HG02642 (cell line): ENCODE measurements at regions not wholly inside any gene's neighbourhood (a gene's known extent, or its start where the extent isn't known, plus 50 kb on each side); places are given as distances from the start of the nearest gene placed in this dataset.

Source experiments
- ATAC-seq: cut with Tn5 transposase; IDR thresholded peaks from one replicate; pipeline ENCODE4 v1.9.1; 2021; ENCODE audit warnings: mild to moderate bottlenecking; ENCODE audit not compliant: unreplicated experiment, poor library complexity

DNA sequence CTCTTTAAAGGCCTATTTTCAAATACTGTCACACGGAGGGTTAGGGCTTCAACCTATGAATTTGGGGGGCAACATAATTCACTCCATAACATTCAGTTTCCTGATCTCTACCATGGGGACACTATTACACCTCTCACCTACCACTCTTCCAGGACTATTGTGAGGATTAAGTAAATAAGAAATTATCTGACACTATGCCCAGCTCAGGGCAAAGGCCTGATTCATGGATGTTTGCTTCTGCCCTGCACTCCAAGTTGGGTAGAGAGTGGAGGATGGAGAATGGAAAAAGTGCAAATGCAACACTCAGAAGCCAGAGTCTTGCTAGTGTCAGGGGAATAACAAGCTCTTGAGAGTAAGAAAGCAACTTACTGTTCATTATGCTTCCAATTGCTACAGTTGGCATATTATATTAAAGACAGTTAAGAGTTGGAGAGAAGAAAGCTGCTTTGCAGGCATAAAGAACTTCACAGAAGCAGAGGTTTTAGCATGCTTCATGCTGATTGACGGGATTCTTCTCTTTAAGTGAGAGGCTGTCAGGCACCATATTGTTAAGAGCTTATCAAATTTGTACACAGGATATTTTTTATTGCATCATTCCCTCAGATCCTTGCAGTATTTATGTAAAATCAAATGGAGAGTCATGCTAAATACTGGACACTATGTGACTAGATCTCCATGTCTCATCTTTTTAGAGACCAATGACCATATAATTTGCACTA lies 375.3 kb downstream of the VPS13C start:
- no peak for ATAC-seq

DNA sequence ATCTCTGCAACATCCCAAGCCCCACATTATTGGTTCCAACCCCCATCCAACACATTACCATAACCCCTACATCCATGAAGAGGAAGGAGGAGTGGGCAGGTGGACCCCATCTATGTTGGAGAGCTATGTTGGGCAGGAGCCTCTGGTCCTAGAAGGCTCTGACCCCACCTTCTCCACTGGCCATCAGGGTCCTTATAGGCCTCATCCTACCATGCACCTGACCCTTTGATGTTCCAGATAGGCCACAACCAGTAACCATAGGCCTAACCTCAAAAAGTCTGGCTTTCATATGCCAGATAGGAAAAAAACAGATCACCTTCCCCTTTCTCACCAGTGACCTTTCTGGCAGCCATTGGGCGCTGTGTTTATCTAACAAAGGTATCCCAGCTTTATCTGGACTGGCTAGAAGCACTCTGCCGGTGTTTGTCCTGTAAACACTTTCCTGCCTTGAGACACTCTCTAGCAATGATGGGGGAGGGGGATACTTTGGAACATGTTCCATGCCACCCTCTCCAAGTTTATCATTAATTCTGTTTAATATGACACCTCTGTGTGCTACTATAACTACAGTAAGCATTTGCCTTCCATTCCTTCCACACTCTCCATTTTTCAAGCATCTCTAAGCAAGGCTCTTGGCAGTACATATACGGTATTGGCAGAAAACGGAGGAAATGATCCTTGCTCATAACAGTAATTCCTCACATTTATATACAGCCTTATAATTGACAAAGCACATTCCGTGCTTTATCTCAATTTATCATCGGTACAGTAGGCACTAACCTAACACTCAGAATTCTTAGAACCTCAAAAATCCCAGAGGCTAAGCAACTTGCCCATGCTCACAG lies 377.1 kb downstream of the VPS13C start:
- no peak for ATAC-seq

DNA sequence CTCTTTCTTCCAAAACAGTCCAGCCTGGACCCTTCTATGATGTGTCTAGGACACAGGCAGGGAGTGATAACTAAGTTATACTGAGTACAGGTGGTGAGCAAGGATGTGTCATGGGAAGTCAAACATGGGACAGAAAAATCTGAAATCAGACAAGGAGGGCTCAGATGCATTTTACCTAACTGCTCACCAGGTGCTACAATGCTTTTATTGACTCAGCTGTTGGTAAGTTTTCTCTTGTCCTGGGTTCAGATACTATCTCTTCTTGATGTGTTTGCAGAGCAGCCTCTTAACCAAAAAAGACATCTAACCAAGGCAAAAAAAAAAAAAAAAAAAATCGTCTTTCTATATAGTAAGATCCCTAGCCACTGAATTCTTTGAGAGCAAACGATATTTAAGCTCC lies 378.6 kb downstream of the VPS13C start:
- no peak for ATAC-seq

- ATAC-seq = no peak
These were observed 379.2 kb downstream of the VPS13C start for GRCh38 chr15:61681038-61681418.

DNA sequence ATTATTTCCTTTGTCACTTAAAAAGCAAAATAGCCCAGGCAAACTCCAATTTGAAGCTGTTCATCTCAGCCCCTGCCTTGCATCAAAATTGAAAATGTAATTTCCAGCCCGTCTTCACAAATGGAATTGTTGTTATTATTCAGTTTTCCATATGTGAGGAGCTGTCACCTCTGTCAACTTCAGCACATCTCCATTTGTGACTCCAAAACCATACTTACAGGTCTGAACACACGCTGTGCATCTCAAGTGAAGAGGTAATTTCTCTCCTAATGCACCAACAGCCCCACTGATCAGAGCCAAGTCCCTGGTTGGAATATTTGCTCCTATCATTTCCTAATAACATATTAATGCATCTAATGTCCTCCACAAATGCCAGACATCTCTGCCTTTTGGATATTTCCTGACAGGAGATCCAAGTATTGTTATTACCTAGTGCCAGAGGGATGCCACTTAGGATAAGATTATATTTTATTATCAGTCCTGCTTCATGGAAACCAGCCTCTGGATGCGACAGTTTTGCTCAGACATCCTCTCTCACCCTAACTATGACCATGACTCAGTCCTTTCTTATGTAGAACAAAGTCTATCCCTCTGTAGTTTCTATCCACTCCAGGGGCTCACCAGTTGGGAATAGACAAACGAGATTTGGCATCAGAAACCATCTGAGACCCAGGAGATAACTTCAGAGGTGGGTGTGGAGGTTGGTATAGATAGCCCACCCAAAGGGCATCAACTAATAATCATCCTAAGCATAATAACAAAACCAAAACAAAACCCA lies 379.8 kb downstream of the VPS13C start:
- ATAC-seq = no peak

GRCh38 chr15:61671736-61672135 lies 388.5 kb downstream of the VPS13C start:
- ATAC-seq = no peak

GRCh38 chr15:61668444-61668843 lies 391.8 kb downstream of the VPS13C start:
- ATAC-seq = no peak

- no peak for ATAC-seq
These were observed 398.5 kb downstream of the VPS13C start for GRCh38 chr15:61661791-61662190.

DNA sequence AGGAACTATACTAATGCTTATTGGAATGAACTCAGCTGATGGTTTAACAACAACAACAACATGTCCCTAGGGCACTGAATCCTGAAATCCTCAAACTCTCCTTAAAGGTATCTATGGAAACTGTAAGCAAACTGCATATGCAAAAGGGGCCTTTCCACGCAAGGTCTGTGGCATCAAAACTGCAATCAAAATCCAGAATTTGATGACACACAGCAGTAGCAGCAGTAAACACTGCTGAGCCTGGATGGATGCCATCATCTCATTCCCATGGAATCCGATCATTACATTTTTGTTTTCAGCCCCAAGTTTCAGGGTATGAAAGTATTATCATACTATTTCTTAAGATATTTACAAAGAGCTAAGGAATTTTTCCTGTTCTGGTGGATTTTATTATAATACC lies 399.7 kb downstream of the VPS13C start:
- no peak for ATAC-seq

- ATAC-seq = no peak
These were observed 400.6 kb downstream of the VPS13C start for GRCh38 chr15:61659566-61660190.

DNA sequence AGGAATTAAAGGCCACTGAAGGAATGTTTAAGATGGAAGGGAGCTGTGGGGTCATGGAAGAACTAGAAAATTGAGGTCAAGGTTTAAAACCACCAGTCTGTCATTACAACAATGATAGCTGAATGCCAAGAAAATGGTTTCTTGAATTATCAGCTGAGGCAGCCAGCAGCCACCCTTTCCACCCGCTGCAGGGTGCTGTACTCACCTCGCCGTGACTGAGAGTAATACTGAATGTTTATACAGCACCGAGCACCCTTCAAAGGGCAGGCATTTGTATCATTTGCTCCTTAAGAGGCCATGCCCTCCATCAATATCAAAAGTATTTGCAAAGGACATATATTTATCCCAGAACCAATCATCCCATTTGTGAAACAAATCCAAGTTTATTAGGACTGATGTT lies 402.8 kb downstream of the VPS13C start:
- no peak for ATAC-seq

DNA sequence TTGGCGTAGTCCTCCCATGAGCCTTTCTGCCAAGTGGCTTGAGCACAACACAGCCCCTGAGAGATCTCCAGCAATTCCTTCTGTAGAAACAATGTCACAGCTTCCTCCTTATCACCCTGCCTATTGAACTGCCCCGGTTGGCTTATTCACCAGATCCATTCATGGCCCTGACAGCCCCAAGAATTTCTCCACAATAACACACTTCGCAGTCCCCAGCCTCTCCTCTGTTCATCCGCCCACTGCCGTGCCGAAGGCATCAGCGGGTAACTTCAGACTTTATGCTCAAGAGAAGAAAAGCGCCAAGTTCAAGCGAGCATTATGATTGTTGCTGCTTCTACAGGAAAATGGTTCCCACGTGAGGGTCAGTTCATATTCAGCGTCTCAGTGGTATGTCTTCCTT lies 403.9 kb downstream of the VPS13C start:
- ATAC-seq = no peak

DNA sequence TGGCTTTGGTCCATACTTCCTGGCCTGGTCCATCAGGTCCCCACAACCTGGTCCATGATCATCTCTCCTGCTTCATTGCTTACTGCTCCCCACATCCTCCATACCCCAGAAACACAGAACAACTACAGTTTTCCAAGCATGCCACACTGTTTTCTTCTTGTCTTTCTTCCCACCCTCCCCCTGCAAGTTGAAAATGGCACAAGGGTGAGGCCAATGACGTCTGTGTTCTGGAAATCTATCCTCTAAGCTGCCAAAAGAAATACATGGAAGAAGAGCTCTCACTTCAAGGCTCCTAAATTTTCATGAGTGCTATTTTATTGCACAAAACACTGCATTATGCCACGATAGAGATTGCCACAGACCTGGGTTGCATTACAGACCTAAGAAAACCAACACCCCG lies 404.4 kb downstream of the VPS13C start:
- ATAC-seq = no peak

GRCh38 chr15:61654918-61655317 lies 405.3 kb downstream of the VPS13C start:
- no peak for ATAC-seq

- no peak for ATAC-seq
These were observed 406.1 kb downstream of the VPS13C start for GRCh38 chr15:61654002-61654740.

- no peak for ATAC-seq
These were observed 407.1 kb downstream of the VPS13C start for GRCh38 chr15:61653110-61653509.

DNA sequence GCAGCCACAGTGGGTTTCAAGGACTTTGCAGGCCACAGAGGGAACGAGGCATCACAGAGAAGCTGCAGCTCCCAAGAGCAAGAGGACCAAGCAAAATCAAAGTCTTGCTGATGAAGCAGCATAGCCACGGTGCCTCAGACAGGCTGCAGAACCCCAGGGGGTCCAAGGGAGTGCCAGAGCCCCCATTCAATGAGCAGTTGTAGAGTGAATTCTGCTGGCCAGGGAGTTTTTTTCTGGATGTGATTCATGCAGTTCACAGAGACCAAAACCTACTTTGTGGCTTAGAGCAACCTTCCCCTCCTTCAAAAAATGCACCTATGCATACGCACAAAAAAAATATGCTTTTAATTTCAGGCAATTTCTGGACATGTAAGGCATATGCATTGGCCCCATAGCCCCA lies 409.0 kb downstream of the VPS13C start:
- ATAC-seq = no peak

DNA sequence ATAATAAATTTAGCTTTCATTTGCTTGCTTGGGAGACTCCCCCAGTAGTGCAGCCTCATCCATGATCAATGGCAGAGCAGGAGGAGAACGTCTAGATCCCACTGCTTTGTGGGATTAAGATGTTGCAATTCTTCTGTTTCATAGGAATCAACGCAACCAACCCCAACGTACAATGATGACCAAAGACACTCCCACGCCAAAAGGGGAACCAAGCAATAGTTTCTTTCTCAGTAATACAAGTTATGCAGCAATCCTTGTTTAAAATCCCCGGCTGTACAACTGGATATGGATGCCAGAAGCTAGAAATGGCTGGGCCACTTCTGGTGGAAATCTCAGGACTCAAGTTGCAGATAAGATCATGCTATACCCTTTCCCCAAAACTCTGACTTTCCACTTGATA lies 411.2 kb downstream of the VPS13C start:
- ATAC-seq = no peak

GRCh38 chr15:61644550-61644949 lies 415.4 kb upstream of the RORA start:
- no peak for ATAC-seq

DNA sequence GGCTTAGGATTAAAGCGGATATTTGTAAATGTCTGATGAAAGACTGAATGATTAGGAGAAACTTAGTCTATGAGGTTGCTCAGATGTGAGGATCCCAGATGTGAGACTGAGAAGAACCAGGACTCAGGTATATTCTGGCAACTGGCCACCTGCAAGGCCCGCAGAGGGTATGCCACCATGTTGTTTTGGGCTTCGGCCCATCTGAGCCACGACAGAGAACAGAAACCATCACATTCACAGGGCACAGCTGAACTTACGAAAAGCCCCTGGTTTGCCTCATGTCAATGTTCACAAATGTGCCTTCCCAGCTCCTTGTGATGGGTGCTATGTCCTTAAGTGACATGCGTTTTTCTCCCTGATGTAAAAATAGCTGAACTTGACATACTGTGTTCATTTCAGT lies 412.5 kb upstream of the RORA start:
- no peak for ATAC-seq
